H1 (cell line): ENCODE measurements at regions not wholly inside any gene's neighbourhood (a gene's known extent, or its start where the extent isn't known, plus 50 kb on each side); places are given as distances from the start of the nearest gene placed in this dataset.
"Not testable (repeated sequence)": the region's sequence is repeated elsewhere in the genome, so short reads cannot be mapped to it uniquely, and the experiment has no call there.

Experiments
- CTCF ChIA-PET: fragments of 300-600 bp; sonication (Branson Sonifier 250); formaldehyde crosslinking; loops from one replicate; lab custom pipeline; 2021; ENCODE audit not compliant: partially characterized antibody; lab: Charles Lee
- POLR2A ChIA-PET: fragments of 300-600 bp; sonication (Branson Sonifier 250); formaldehyde crosslinking; loops from one replicate; lab custom pipeline; 2021; ENCODE audit warnings: inconsistent platforms; ENCODE audit not compliant: partially characterized antibody; lab: Charles Lee
- DNase-seq, 2 experiments: peaks; one replicate each; pipeline versions ENCODE4 v3.0.0 to v3.0.0-alpha.2; 2010 to 2022; ENCODE audit warnings: low spot score in 2 of 2, low read depth in 1 of 2, mixed read lengths in 1 of 2
- FAIRE-seq: peaks from 2 replicates; lab custom pipeline; 2011; peaks lifted over from hg19 to GRCh38; lab: Jason Lieb, UNC
- H2AFZ ChIP-seq: 2 replicates; pipeline ENCODE4 v1.8.1; 2012; ENCODE audit warnings: low read length, inconsistent platforms
- H2AK5ac ChIP-seq: 2 replicates; pipeline ENCODE4 v1.6.1; 2013; ENCODE audit warnings: low read depth, low read length
- H2BK120ac ChIP-seq: replicated peaks from 2 replicates; pipeline ENCODE3; 2013; ENCODE audit warnings: low read depth, low read length, inconsistent platforms
- H2BK12ac ChIP-seq: 2 replicates; pipeline ENCODE4 v1.6.1; 2013; ENCODE audit warnings: low read depth, low read length
- H2BK15ac ChIP-seq: 2 replicates; pipeline ENCODE4 v1.6.1; 2013; ENCODE audit warnings: low read length
- H2BK20ac ChIP-seq: 2 replicates; pipeline ENCODE4 v1.6.1; 2013; ENCODE audit warnings: low read length
- H2BK5ac ChIP-seq: 2 replicates; pipeline ENCODE4 v1.6.1; 2013; ENCODE audit warnings: low read depth, low read length
- H3K14ac ChIP-seq: 2 replicates; pipeline ENCODE4 v1.6.1; 2013; ENCODE audit warnings: inconsistent platforms; ENCODE audit not compliant: insufficient read length
- H3K18ac ChIP-seq: 2 replicates; pipeline ENCODE4 v1.6.1; 2013; ENCODE audit warnings: low read length; ENCODE audit errors: extremely low read depth
- H3K23ac ChIP-seq: 2 replicates; pipeline ENCODE4 v1.6.1; 2013; ENCODE audit warnings: inconsistent platforms; ENCODE audit not compliant: insufficient read length
- H3K23me2 ChIP-seq: 2 replicates; pipeline ENCODE4 v1.6.1; 2013; ENCODE audit warnings: low read depth, low read length
- H3K27ac ChIP-seq: 2 replicates; pipeline ENCODE4 v1.6.1; 2011; ENCODE audit warnings: low read depth, low read length, inconsistent platforms
- H3K27me3 ChIP-seq, 4 experiments: replicated peaks in 1 of 4; 1 replicate in 1 of 4; 2 replicates in 3 of 4; pipeline versions ENCODE4 v1.6.1 to v1.8.1; 2011 to 2013; ENCODE audit warnings: low read length in 3 of 4, mild to moderate bottlenecking in 3 of 4, inconsistent platforms in 2 of 4, mixed read lengths in 2 of 4, moderate library complexity in 1 of 4; ENCODE audit not compliant: control insufficient read depth in 3 of 4, insufficient read depth in 3 of 4; ENCODE audit errors: extremely low read depth in 1 of 4
- H3K36me3 ChIP-seq, 4 experiments: 2 replicates each; pipeline versions ENCODE4 v1.6.1 to v1.8.1; 2011 to 2013; ENCODE audit warnings: mild to moderate bottlenecking in 4 of 4, low read length in 3 of 4, moderate library complexity in 2 of 4, control low read depth in 1 of 4, inconsistent platforms in 1 of 4; ENCODE audit not compliant: insufficient read depth in 4 of 4, control insufficient read depth in 2 of 4
- H3K4ac ChIP-seq: replicated peaks from 2 replicates; pipeline ENCODE3; 2013; ENCODE audit warnings: low read length, low read depth, mixed read lengths, inconsistent platforms; ENCODE audit not compliant: insufficient read length
- H3K4me1 ChIP-seq, 4 experiments: replicated peaks in 1 of 4; 1 replicate in 1 of 4; 2 replicates in 3 of 4; pipeline versions ENCODE4 v1.6.1 to v1.8.1; 2011 to 2013; ENCODE audit warnings: low read length in 3 of 4, inconsistent platforms in 2 of 4, mixed read lengths in 1 of 4; ENCODE audit not compliant: insufficient read depth in 4 of 4, control insufficient read depth in 3 of 4
- H3K4me2 ChIP-seq, 2 experiments: 2 replicates each; pipeline versions ENCODE4 v1.6.1 to v1.8.1; 2011 to 2013; ENCODE audit warnings: low read depth in 2 of 2, low read length in 2 of 2, control low read depth in 1 of 2, inconsistent platforms in 1 of 2, mild to moderate bottlenecking in 1 of 2; ENCODE audit not compliant: insufficient read depth in 1 of 2
- H3K4me3 ChIP-seq, 4 experiments: fragments of 200-600, 300-600 bp in 1 of 4; sonication (generic), shearing (Covaris generic), sonication (Bioruptor Twin) in 1 of 4; 2 replicates each; pipeline versions ENCODE4 v1.5.1 to v1.8.1; 2011 to 2016; ENCODE audit warnings: low read length in 4 of 4, low read depth in 3 of 4, control low read depth in 2 of 4, inconsistent platforms in 2 of 4, mild to moderate bottlenecking in 2 of 4, mixed read lengths in 1 of 4, moderate library complexity in 1 of 4; ENCODE audit not compliant: insufficient read depth in 2 of 4; ENCODE audit errors: extremely low read depth in 1 of 4
- H3K56ac ChIP-seq: replicated peaks from 2 replicates; pipeline ENCODE3; 2013; ENCODE audit warnings: low read depth, mild to moderate bottlenecking, mixed read lengths, low read length, inconsistent platforms; ENCODE audit not compliant: insufficient read length
- H3K79me1 ChIP-seq: 2 replicates; pipeline ENCODE4 v1.6.1; 2013; ENCODE audit warnings: low read depth, low read length, control low read depth
- H3K79me2 ChIP-seq, 2 experiments: 2 replicates each; pipeline versions ENCODE4 v1.6.1 to v1.8.1; 2012 to 2013; ENCODE audit warnings: low read length in 2 of 2, mild to moderate bottlenecking in 2 of 2, inconsistent platforms in 1 of 2; ENCODE audit not compliant: insufficient read depth in 2 of 2, control insufficient read depth in 1 of 2
- H3K9ac ChIP-seq, 4 experiments: replicated peaks in 1 of 4; 1 replicate in 1 of 4; 2 replicates in 3 of 4; pipeline versions ENCODE4 v1.6.1 to v1.8.1; 2011 to 2013; ENCODE audit warnings: low read depth in 3 of 4, low read length in 3 of 4, control low read depth in 2 of 4, mild to moderate bottlenecking in 2 of 4, moderate library complexity in 2 of 4, inconsistent platforms in 1 of 4; ENCODE audit errors: extremely low read depth in 1 of 4
- H3K9me3 ChIP-seq, 2 experiments: 2 replicates each; pipeline versions ENCODE4 v1.6.1 to v1.8.1; 2012 to 2013; ENCODE audit warnings: mild to moderate bottlenecking in 2 of 2, moderate library complexity in 2 of 2, control low read depth in 1 of 2, inconsistent platforms in 1 of 2, low read depth in 1 of 2, low read length in 1 of 2, mixed read lengths in 1 of 2; ENCODE audit not compliant: insufficient read depth in 2 of 2
- H4K20me1 ChIP-seq, 2 experiments: replicated peaks in 1 of 2; 2 replicates each; pipeline versions ENCODE3 to v1.8.1; 2011 to 2013; ENCODE audit warnings: inconsistent platforms in 2 of 2, low read length in 2 of 2, mild to moderate bottlenecking in 1 of 2; ENCODE audit not compliant: insufficient read depth in 2 of 2, control insufficient read depth in 1 of 2
- H4K5ac ChIP-seq: 2 replicates; pipeline ENCODE4 v1.6.1; 2013; ENCODE audit warnings: low read length, low read depth, mixed read lengths, inconsistent platforms; ENCODE audit not compliant: insufficient read length
- H4K8ac ChIP-seq: 2 replicates; pipeline ENCODE4 v1.8.0; 2013; ENCODE audit warnings: mild to moderate bottlenecking, moderate library complexity, low read length, inconsistent platforms; ENCODE audit not compliant: insufficient read depth; ENCODE audit errors: extremely low read depth
- H4K91ac ChIP-seq: replicated peaks from 2 replicates; pipeline ENCODE3; 2013; ENCODE audit warnings: low read length, mixed read lengths, inconsistent platforms; ENCODE audit not compliant: insufficient read length
- NANOG ChIP-seq: IDR thresholded peaks from 2 replicates; pipeline ENCODE4 v1.6.1; 2011; ENCODE audit warnings: low read length, low read depth, mild to moderate bottlenecking, inconsistent platforms; ENCODE audit not compliant: insufficient read depth, poor library complexity, severe bottlenecking
- WGBS, 2 experiments: shearing (Covaris generic) in 1 of 2; methylation state at CpG; one replicate each; pipeline versions ENCODE4 v1.1.6 to v1.1.7; 2013 to 2015; ENCODE audit warnings: low lambda C conversion rate in 2 of 2, mixed read lengths in 2 of 2, inconsistent platforms in 1 of 2, low coverage in 1 of 2, missing lambda C conversion rate in 1 of 2; ENCODE audit not compliant: insufficient replicate concordance in 2 of 2, insufficient coverage in 1 of 2, insufficient read length in 1 of 2; ENCODE audit errors: extremely low coverage in 1 of 2, missing lambda C conversion rate in 1 of 2; 5-methylcytosine and 5-hydroxymethylcytosine counted together

DNA sequence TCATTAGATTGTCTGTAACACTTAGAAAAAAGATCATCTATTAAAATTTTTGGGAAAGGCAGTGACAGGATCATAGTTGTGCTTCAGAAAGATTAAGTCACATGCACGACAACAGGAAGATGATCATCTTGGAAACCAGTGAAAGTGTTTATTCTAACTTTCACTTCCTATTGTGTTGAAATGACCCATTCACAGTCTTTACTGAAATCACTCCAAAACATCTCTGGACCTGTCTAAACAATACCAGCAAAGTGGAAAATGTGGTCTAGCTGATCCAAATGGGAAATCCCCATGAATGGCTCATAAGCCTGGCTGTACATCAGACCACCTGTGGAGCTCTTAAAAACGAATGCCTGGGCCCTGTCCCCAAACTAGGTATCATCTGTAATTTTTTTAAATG is 111.1 kb upstream of the ETV3 start (continued):
- TF ChIP-seq NANOG: no peak

GRCh38 chr1:157247764-157248049 is 109.5 kb upstream of the ETV3 start:
- not testable (repeated sequence) for H3K36me3 ChIP-seq

More at GRCh38 chr1:157247764-157248049, 109.5 kb upstream of the ETV3 start:
- H3K56ac ChIP-seq, H2AK5ac ChIP-seq, H3K23me2 ChIP-seq, H3K27ac ChIP-seq, H2BK5ac ChIP-seq, H2BK15ac ChIP-seq, H3K79me1 ChIP-seq, H4K8ac ChIP-seq, H3K4me2 ChIP-seq, H3K9me3 ChIP-seq, FAIRE-seq, H2BK12ac ChIP-seq, H2BK20ac ChIP-seq, H3K79me2 ChIP-seq, DNase-seq, H3K27me3 ChIP-seq, H3K23ac ChIP-seq, H4K20me1 ChIP-seq, CTCF ChIA-PET, H2BK120ac ChIP-seq, H3K9ac ChIP-seq, H3K4me3 ChIP-seq, H4K91ac ChIP-seq, POLR2A ChIA-PET, H2AFZ ChIP-seq, H3K18ac ChIP-seq, H4K5ac ChIP-seq, H3K4me1 ChIP-seq, H3K4ac ChIP-seq, H3K14ac ChIP-seq: not testable (repeated sequence)
- 74% methylated on average over 2 of the region's 2 CpGs; no CpG with 5 or more reads in 1 of the 2 experiments for WGBS, 2 experiments
